Suprapubic skin (tissue), 4 donors: ENCODE measurements at regions not wholly inside any gene's neighbourhood (a gene's known extent, or its start where the extent isn't known, plus 50 kb on each side); places are given as distances from the start of the nearest gene placed in this dataset.

Source experiments
- DNase-seq, 2 donors: peaks; one replicate each; pipeline ENCODE4 v3.0.0-alpha.2; 2019; ENCODE audit warnings: low spot score in 2 of 2
- H3K27ac ChIP-seq: fragments of 200-600 bp; sonication (generic); one replicate; pipeline ENCODE4 v1.5.1; 2019
- H3K27me3 ChIP-seq: fragments of 200-600 bp; sonication (generic); one replicate; pipeline ENCODE4 v1.5.1; 2019
- H3K36me3 ChIP-seq: fragments of 200-600 bp; sonication (generic); one replicate; pipeline ENCODE4 v1.5.1; 2019
- H3K4me1 ChIP-seq: fragments of 200-600 bp; sonication (generic); one replicate; pipeline ENCODE4 v1.5.1; 2019
- H3K4me3 ChIP-seq: fragments of 200-600 bp; sonication (generic); one replicate; pipeline ENCODE4 v1.5.1; 2019; ENCODE audit warnings: mild to moderate bottlenecking
- H3K9me3 ChIP-seq: fragments of 200-600 bp; sonication (generic); one replicate; pipeline ENCODE4 v1.5.1; 2019
- CTCF ChIP-seq, 2 donors: fragments of 200-600 bp in 1 of 2; fragments of 450-650 bp in 1 of 2; sonication (generic) in 1 of 2; IDR thresholded peaks; one replicate each; pipeline ENCODE4 v1.5.1; 2016 to 2019; ENCODE audit warnings: antibody characterized with exemption in 2 of 2, mild to moderate bottlenecking in 1 of 2, moderate library complexity in 1 of 2
- EP300 ChIP-seq: sonication (generic); formaldehyde crosslinking; IDR thresholded peaks from one replicate; pipeline ENCODE4 v1.6.1; 2017; ENCODE audit warnings: antibody characterized with exemption
- POLR2A ChIP-seq, 2 donors: fragments of 450-650 bp; IDR thresholded peaks; one replicate each; pipeline ENCODE4 v1.6.1; 2017; ENCODE audit warnings: antibody characterized with exemption in 2 of 2, mild to moderate bottlenecking in 2 of 2, moderate library complexity in 2 of 2
- POLR2AphosphoS5 ChIP-seq, 3 donors: sonication (generic); formaldehyde crosslinking; IDR thresholded peaks; one replicate each; pipeline ENCODE4 v1.6.1; 2017; ENCODE audit warnings: antibody characterized with exemption in 3 of 3
- WGBS: methylation state at CpG from one replicate; pipeline ENCODE4 v1.1.5; 2018; 5-methylcytosine and 5-hydroxymethylcytosine counted together

- no peak for TF ChIP-seq POLR2A (IDR thresholded peaks at IDR 0.05)
- TF ChIP-seq EP300, result no peak
- TF ChIP-seq POLR2AphosphoS5 (IDR thresholded peaks at IDR 0.05), result no peak
- TF ChIP-seq CTCF (IDR thresholded peaks at IDR 0.05), result no peak
- Histone ChIP-seq H3K27me3 (no peaks in the 10 kb centered on the region), H3K36me3 (no peaks in the 10 kb centered on the region), H3K9me3 (no peaks in the 10 kb centered on the region), H3K4me1 (no peaks in the 10 kb centered on the region), H3K4me3 (no peak overlapping the region), H3K27ac (no peak overlapping the region)
- no peak for DNase-seq
- WGBS, result 74% methylated on average over 2 of the region's 2 CpGs
These were observed 931.9 kb upstream of the CNTNAP5 start for GRCh38 chr2:123093199-123093598.

- 85% methylated on average over 13 of the region's 13 CpGs for WGBS
- no peak for DNase-seq
- H3K27me3 ChIP-seq, result no peaks in the 10 kb centered on the region
These were observed 929.8 kb upstream of the CNTNAP5 start for GRCh38 chr2:123095219-123095835.

GRCh38 chr2:123098619-123099018, 926.5 kb upstream of the CNTNAP5 start:
- Histone ChIP-seq H3K27ac (no peak overlapping the region), H3K36me3 (no peaks in the 10 kb centered on the region), H3K9me3 (no peaks in the 10 kb centered on the region), H3K27me3 (no peaks in the 10 kb centered on the region), H3K4me3 (no peak overlapping the region), H3K4me1 (no peaks in the 10 kb centered on the region)
- DNase-seq, result no peak
- TF ChIP-seq POLR2AphosphoS5 (IDR thresholded peaks at IDR 0.05), result no peak

More at GRCh38 chr2:123095219-123095835, 929.8 kb upstream of the CNTNAP5 start:
- H3K9me3 ChIP-seq, result no peaks in the 10 kb centered on the region
- H3K4me3 ChIP-seq, result no peak overlapping the region
- no peak overlapping the region for H3K27ac ChIP-seq
- no peaks in the 10 kb centered on the region for H3K4me1 ChIP-seq
- TF ChIP-seq POLR2AphosphoS5 (IDR thresholded peaks at IDR 0.05) (no peak), POLR2A (IDR thresholded peaks at IDR 0.05) (no peak), CTCF (IDR thresholded peaks at IDR 0.05) (no peak), EP300 (no peak)
- no peaks in the 10 kb centered on the region for H3K36me3 ChIP-seq

GRCh38 chr2:123101434-123101833, 923.7 kb upstream of the CNTNAP5 start:
- no peaks in the 10 kb centered on the region for H3K9me3 ChIP-seq
- TF ChIP-seq CTCF (IDR thresholded peaks at IDR 0.05), result no peak
- TF ChIP-seq POLR2AphosphoS5 (IDR thresholded peaks at IDR 0.05), result no peak
- no peak for TF ChIP-seq EP300
- H3K27ac ChIP-seq, result no peak overlapping the region
- WGBS, result 73% methylated on average over 2 of the region's 2 CpGs
- H3K27me3 ChIP-seq, result no peaks in the 10 kb centered on the region
- H3K4me3 ChIP-seq, result no peak overlapping the region
- H3K36me3 ChIP-seq, result no peaks in the 10 kb centered on the region
- no peak for DNase-seq
- no peaks in the 10 kb centered on the region for H3K4me1 ChIP-seq

GRCh38 chr2:123103902-123104301, 921.2 kb upstream of the CNTNAP5 start:
- Histone ChIP-seq H3K27ac (no peak overlapping the region), H3K4me1 (no peaks in the 10 kb centered on the region), H3K4me3 (no peak overlapping the region), H3K27me3 (no peaks in the 10 kb centered on the region), H3K36me3 (no peaks in the 10 kb centered on the region), H3K9me3 (no peaks in the 10 kb centered on the region)
- 60% methylated on average over 2 of the region's 2 CpGs for WGBS
- TF ChIP-seq CTCF (IDR thresholded peaks at IDR 0.05), result no peak
- no peak for TF ChIP-seq EP300
- TF ChIP-seq POLR2A (IDR thresholded peaks at IDR 0.05), result no peak
- TF ChIP-seq POLR2AphosphoS5 (IDR thresholded peaks at IDR 0.05), result no peak
- no peak for DNase-seq

GRCh38 chr2:123116595-123116994, 908.5 kb upstream of the CNTNAP5 start:
- Histone ChIP-seq H3K27me3 (no peaks in the 10 kb centered on the region), H3K9me3 (peaks cover 7% of the 10 kb centered on the region), H3K4me1 (no peaks in the 10 kb centered on the region), H3K27ac (no peak overlapping the region), H3K36me3 (no peaks in the 10 kb centered on the region), H3K4me3 (no peak overlapping the region)
- no peak for DNase-seq
- TF ChIP-seq POLR2AphosphoS5 (IDR thresholded peaks at IDR 0.05), result no peak
- WGBS, result 83% methylated on average over 3 of the region's 3 CpGs
